C1 segment of cervical spinal cord (tissue), 14 donors: ENCODE measurements at regions not wholly inside any gene's neighbourhood (a gene's known extent, or its start where the extent isn't known, plus 50 kb on each side); places are given as distances from the start of the nearest gene placed in this dataset.
A peak's percentile ranks its signal among the peaks of the same experiment; 100 is the strongest.

Source experiments
- DNase-seq, 14 donors: peaks; one replicate each; lab custom pipeline; 2025; lab: John Stamatoyannopoulos, UW

GRCh38 chr1:168867941-168868634, 139.1 kb upstream of the DPT start:
- DNase-seq: no peak

GRCh38 chr1:168871531-168871930, 142.5 kb upstream of the DPT start:
- no peak for DNase-seq

- no peak for DNase-seq
Observed at GRCh38 chr1:168875831-168876230, 146.8 kb upstream of the DPT start.

- no peak for DNase-seq
Observed at GRCh38 chr1:168876830-168877229, 147.8 kb upstream of the DPT start.

GRCh38 chr1:168879896-168880734, 151.1 kb upstream of the DPT start:
- no peak for DNase-seq

GRCh38 chr1:168881656-168882260, 152.8 kb upstream of the DPT start:
- DNase-seq: no peak

- DNase-seq: no peak
Observed at GRCh38 chr1:168887381-168887780, 158.4 kb upstream of the DPT start.

GRCh38 chr1:168888418-168888817, 159.4 kb upstream of the DPT start:
- DNase-seq: no peak

GRCh38 chr1:168892931-168893330, 163.9 kb upstream of the DPT start:
- DNase-seq: no peak

- peak in 1 of 14 donors; percentile 9 for DNase-seq
Observed at GRCh38 chr1:168893359-168893801, 164.4 kb upstream of the DPT start.

- DNase-seq: no peak
Observed at GRCh38 chr1:168894397-168894903, 165.4 kb upstream of the DPT start.

GRCh38 chr1:168897249-168897648, 168.2 kb upstream of the DPT start:
- no peak for DNase-seq

- no peak for DNase-seq
Observed at GRCh38 chr1:168903237-168903830, 174.3 kb upstream of the DPT start.

GRCh38 chr1:168905633-168906032, 176.6 kb upstream of the DPT start:
- no peak for DNase-seq

GRCh38 chr1:168906367-168906766, 177.4 kb upstream of the DPT start:
- DNase-seq: no peak

- DNase-seq: no peak
Observed at GRCh38 chr1:168907053-168907452, 178.0 kb upstream of the DPT start.

GRCh38 chr1:168907786-168908348, 178.9 kb upstream of the DPT start:
- peak in 1 of 14 donors; percentile 3 for DNase-seq

GRCh38 chr1:168910403-168910802, 181.4 kb upstream of the DPT start:
- DNase-seq: no peak

GRCh38 chr1:168911370-168911769, 182.4 kb upstream of the DPT start:
- no peak for DNase-seq

GRCh38 chr1:168913711-168914463, 184.9 kb upstream of the DPT start:
- no peak for DNase-seq

- no peak for DNase-seq
Observed at GRCh38 chr1:168917309-168917708, 188.3 kb upstream of the DPT start.
